Adrenal gland (tissue), 5 donors: ENCODE measurements at regions not wholly inside any gene's neighbourhood (a gene's known extent, or its start where the extent isn't known, plus 50 kb on each side); places are given as distances from the start of the nearest gene placed in this dataset.

ENCODE experiments used
- CTCF ChIP-seq, 6 experiments: fragments of 450-650 bp in 4 of 6; fragments of 200-600 bp in 2 of 6; sonication (generic) in 1 of 6; IDR thresholded peaks; 1 replicate in 5 of 6; 2 replicates in 1 of 6; pipeline versions ENCODE4 v1.5.1 to v1.8.0; 2016 to 2021; ENCODE audit warnings: antibody characterized with exemption in 6 of 6, mild to moderate bottlenecking in 2 of 6, moderate library complexity in 1 of 6
- POLR2A ChIP-seq, 2 donors: fragments of 450-650 bp; IDR thresholded peaks; one replicate each; pipeline ENCODE4 v1.6.1; 2017; ENCODE audit warnings: antibody characterized with exemption in 2 of 2, mild to moderate bottlenecking in 2 of 2, moderate library complexity in 1 of 2
- donor health status: DM: no; HTN: no; CAD: no.

GRCh38 chr10:56240471-56240870 is 120.6 kb downstream of the ZWINT start:
- TF ChIP-seq CTCF (IDR thresholded peaks at IDR 0.05) = no peak
- TF ChIP-seq POLR2A (IDR thresholded peaks at IDR 0.05) = no peak
